Activated naive CD4-positive, alpha-beta T cell treated with anti-CD3 and anti-CD28 coated beads, Interleukin-2, amount 10 ng/mL, durations not matched to agents 7 days and 5 days (primary cell): ENCODE measurements at regions not wholly inside any gene's neighbourhood (a gene's known extent, or its start where the extent isn't known, plus 50 kb on each side); places are given as distances from the start of the nearest gene placed in this dataset.
"Not testable (repeated sequence)": the region's sequence is repeated elsewhere in the genome, so short reads cannot be mapped to it uniquely, and the experiment has no call there.

Experiments
- CTCF ChIA-PET: fragments of 350-600 bp; sonication (Branson Sonifier 250); formaldehyde crosslinking; loops from one replicate; lab custom pipeline; 2021; ENCODE audit warnings: antibody characterized with exemption; lab: Charles Lee
- DNase-seq: peaks from one replicate; pipeline ENCODE4 v3.0.0-alpha.2; 2020
- H3K27ac Mint-ChIP-seq: one replicate; pipeline ENCODE4 v1.8.0; 2021; ENCODE audit warnings: mild to moderate bottlenecking, moderate library complexity, mixed read lengths
- H3K27me3 Mint-ChIP-seq: one replicate; pipeline ENCODE4 v1.8.0; 2021; ENCODE audit warnings: mild to moderate bottlenecking, mixed read lengths
- H3K36me3 Mint-ChIP-seq: one replicate; pipeline ENCODE4 v1.8.0; 2021; ENCODE audit warnings: mixed read lengths
- H3K4me1 Mint-ChIP-seq: one replicate; pipeline ENCODE4 v1.8.0; 2021; ENCODE audit warnings: mixed read lengths
- H3K4me3 Mint-ChIP-seq: one replicate; pipeline ENCODE4 v1.8.0; 2021; ENCODE audit warnings: mild to moderate bottlenecking, moderate library complexity, mixed read lengths
- H3K9me3 Mint-ChIP-seq: one replicate; pipeline ENCODE4 v1.8.0; 2021; ENCODE audit warnings: mixed read lengths

GRCh38 chr2:48205137-48205798 is 109.2 kb upstream of the FOXN2 start:
- no peaks in the 10 kb centered on the region for H3K27me3 Mint-ChIP-seq
- no peaks in the 10 kb centered on the region for H3K36me3 Mint-ChIP-seq
- H3K27ac Mint-ChIP-seq, result no peak overlapping the region
- H3K4me3 Mint-ChIP-seq, result no peak overlapping the region
- peaks cover 6% of the 10 kb centered on the region for H3K4me1 Mint-ChIP-seq
- CTCF ChIA-PET, result no interaction called here
- no peak for DNase-seq
- H3K9me3 Mint-ChIP-seq, result no peaks in the 10 kb centered on the region

GRCh38 chr2:48206056-48206656 is 108.3 kb upstream of the FOXN2 start:
- H3K27ac Mint-ChIP-seq, H3K4me3 Mint-ChIP-seq, H3K4me1 Mint-ChIP-seq, DNase-seq, H3K36me3 Mint-ChIP-seq, H3K9me3 Mint-ChIP-seq, H3K27me3 Mint-ChIP-seq: not testable (repeated sequence)
- CTCF ChIA-PET, result interaction anchor here (1.0 kb wide), 1 partner anchor 11 kb away, joined by 4 read pairs; no protein-coding TSS in a partner anchor

DNA sequence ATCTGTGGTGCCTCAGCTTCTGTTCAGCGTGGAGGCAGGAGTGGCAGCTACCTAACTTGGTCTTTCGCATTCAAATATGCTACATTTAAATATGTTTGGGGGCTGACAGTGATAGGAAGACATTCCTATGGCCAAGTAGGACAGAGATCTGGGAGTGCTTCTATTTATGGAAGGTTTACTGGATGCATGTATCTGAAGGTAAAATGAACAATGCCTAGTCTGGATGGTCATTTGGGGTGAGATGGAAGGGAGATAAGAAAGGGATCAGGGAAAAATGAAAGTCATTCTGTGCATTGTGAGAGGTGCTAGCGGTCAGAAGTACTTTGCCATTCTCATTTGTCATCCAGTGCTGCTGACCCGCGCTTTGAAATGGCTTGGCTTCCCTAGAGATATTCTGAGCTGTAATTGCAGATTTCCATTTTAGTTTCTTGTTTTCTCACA is 107.3 kb upstream of the FOXN2 start:
- CTCF ChIA-PET, result interaction anchor here (1.0 kb wide), 1 partner anchor 10 kb away, joined by 4 read pairs; no protein-coding TSS in a partner anchor
- Mint-ChIP-seq H3K4me1 (peaks cover 6% of the 10 kb centered on the region), H3K27ac (no peak overlapping the region)

GRCh38 chr2:48207851-48208250 is 106.6 kb upstream of the FOXN2 start:
- DNase-seq, result no peak
- peaks cover 6% of the 10 kb centered on the region for H3K4me1 Mint-ChIP-seq
- H3K27me3 Mint-ChIP-seq, result no peaks in the 10 kb centered on the region
- CTCF ChIA-PET, result no interaction called here
- no peaks in the 10 kb centered on the region for H3K36me3 Mint-ChIP-seq
- no peak overlapping the region for H3K4me3 Mint-ChIP-seq
- H3K27ac Mint-ChIP-seq, result no peak overlapping the region
- H3K9me3 Mint-ChIP-seq, result no peaks in the 10 kb centered on the region

More for the DNA sequence above, 107.3 kb upstream of the FOXN2 start:
- no peak overlapping the region for H3K4me3 Mint-ChIP-seq
- DNase-seq, result no peak
- no peaks in the 10 kb centered on the region for H3K36me3 Mint-ChIP-seq
- H3K9me3 Mint-ChIP-seq, result no peaks in the 10 kb centered on the region
- no peaks in the 10 kb centered on the region for H3K27me3 Mint-ChIP-seq

GRCh38 chr2:48209214-48209885 is 105.1 kb upstream of the FOXN2 start:
- no peak for DNase-seq
- Mint-ChIP-seq H3K4me1 (peaks cover 6% of the 10 kb centered on the region), H3K9me3 (no peaks in the 10 kb centered on the region), H3K36me3 (no peaks in the 10 kb centered on the region), H3K27ac (no peak overlapping the region), H3K27me3 (no peaks in the 10 kb centered on the region), H3K4me3 (no peak overlapping the region)
- CTCF ChIA-PET, result no interaction called here

GRCh38 chr2:48210189-48210588 is 104.3 kb upstream of the FOXN2 start:
- CTCF ChIA-PET, result no interaction called here
- no peak overlapping the region for H3K4me3 Mint-ChIP-seq
- H3K36me3 Mint-ChIP-seq, result no peaks in the 10 kb centered on the region
- no peak overlapping the region for H3K27ac Mint-ChIP-seq
- no peaks in the 10 kb centered on the region for H3K9me3 Mint-ChIP-seq
- no peaks in the 10 kb centered on the region for H3K27me3 Mint-ChIP-seq
- no peak for DNase-seq
- H3K4me1 Mint-ChIP-seq, result peaks cover 6% of the 10 kb centered on the region

GRCh38 chr2:48213646-48214045 is 100.8 kb upstream of the FOXN2 start:
- Mint-ChIP-seq H3K27me3 (peaks cover 8% of the 10 kb centered on the region), H3K9me3 (no peaks in the 10 kb centered on the region), H3K36me3 (no peaks in the 10 kb centered on the region), H3K4me3 (no peak overlapping the region), H3K4me1 (peaks cover 6% of the 10 kb centered on the region), H3K27ac (no peak overlapping the region)
- CTCF ChIA-PET, result no interaction called here
- DNase-seq, result no peak

GRCh38 chr2:48218169-48218568 is 96.3 kb upstream of the FOXN2 start:
- CTCF ChIA-PET, result interaction anchor here (1.7 kb wide), 1 partner anchor 11 kb away, joined by 4 read pairs; no protein-coding TSS in a partner anchor

DNA sequence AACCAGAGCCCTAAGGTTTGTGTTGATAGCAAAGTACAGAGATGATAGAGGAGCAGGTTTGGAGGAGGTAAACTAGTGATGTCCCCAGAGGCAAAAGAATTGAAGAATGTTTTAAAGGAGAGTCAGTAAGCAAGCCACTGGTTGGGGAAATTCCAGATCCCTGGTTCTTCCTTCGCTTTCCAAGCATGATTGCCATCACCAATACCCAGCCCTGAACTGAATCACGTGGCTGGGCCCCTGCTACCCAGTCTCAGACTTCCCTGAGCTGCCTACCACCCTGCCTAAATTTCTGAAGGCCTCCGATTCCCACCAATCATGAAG is 95.3 kb upstream of the FOXN2 start:
- Mint-ChIP-seq H3K9me3 (no peaks in the 10 kb centered on the region), H3K4me3 (no peak overlapping the region), H3K4me1 (peaks cover 8% of the 10 kb centered on the region), H3K27ac (no peak overlapping the region), H3K36me3 (no peaks in the 10 kb centered on the region), H3K27me3 (peaks cover 8% of the 10 kb centered on the region)
- DNase-seq, result no peak
- CTCF ChIA-PET, result no interaction called here

More at GRCh38 chr2:48218169-48218568, 96.3 kb upstream of the FOXN2 start:
- Mint-ChIP-seq H3K36me3 (no peaks in the 10 kb centered on the region), H3K27me3 (peaks cover 8% of the 10 kb centered on the region), H3K4me3 (no peak overlapping the region), H3K4me1 (peaks cover 8% of the 10 kb centered on the region), H3K27ac (no peak overlapping the region), H3K9me3 (no peaks in the 10 kb centered on the region)
- DNase-seq, result no peak

GRCh38 chr2:48219555-48220436 is 94.7 kb upstream of the FOXN2 start:
- CTCF ChIA-PET, result no interaction called here
- Mint-ChIP-seq H3K9me3 (no peaks in the 10 kb centered on the region), H3K27ac (no peak overlapping the region)

GRCh38 chr2:48220501-48220900 is 94.0 kb upstream of the FOXN2 start:
- no peaks in the 10 kb centered on the region for H3K36me3 Mint-ChIP-seq
- CTCF ChIA-PET, result no interaction called here
- DNase-seq, result no peak
- peaks cover 8% of the 10 kb centered on the region for H3K4me1 Mint-ChIP-seq
- H3K9me3 Mint-ChIP-seq, result no peaks in the 10 kb centered on the region
- no peak overlapping the region for H3K27ac Mint-ChIP-seq
- no peak overlapping the region for H3K4me3 Mint-ChIP-seq
- peaks cover 8% of the 10 kb centered on the region for H3K27me3 Mint-ChIP-seq

More at GRCh38 chr2:48219555-48220436, 94.7 kb upstream of the FOXN2 start:
- Mint-ChIP-seq H3K4me3 (no peak overlapping the region), H3K36me3 (no peaks in the 10 kb centered on the region), H3K27me3 (peaks cover 8% of the 10 kb centered on the region), H3K4me1 (peaks cover 8% of the 10 kb centered on the region)
- DNase-seq, result no peak

DNA sequence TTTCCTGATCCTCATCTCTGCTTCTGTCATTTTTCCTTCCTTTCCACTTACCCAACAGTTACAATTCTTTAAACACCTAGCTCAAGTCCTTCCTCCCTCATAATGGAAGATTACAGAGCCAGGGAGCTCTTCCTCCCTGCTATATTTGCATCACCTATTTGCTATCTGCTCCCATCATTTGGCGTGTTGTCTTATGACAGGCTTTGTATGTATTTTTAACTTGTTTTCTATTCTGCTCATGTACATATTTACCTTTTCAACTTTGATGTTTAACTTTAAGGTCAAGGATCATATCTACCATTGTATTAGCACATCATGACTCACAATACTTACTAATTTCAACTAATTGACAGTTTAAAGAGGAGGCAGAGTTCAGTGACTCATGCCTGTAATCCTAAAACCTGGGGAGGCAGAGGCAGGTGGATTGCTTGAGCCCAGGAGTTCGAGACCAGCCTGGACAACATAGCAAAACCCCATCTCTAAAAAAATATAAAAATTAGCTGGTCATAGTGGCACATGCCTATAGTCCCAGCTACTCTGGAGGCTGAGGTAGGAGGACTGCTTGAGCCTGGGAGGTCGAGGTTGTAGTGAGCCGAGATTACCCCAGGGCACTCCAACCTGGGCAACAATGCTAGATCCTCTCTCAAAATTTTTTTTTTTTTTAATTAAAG is 92.5 kb upstream of the FOXN2 start:
- Mint-ChIP-seq H3K9me3 (no peaks in the 10 kb centered on the region), H3K27ac (no peak overlapping the region), H3K4me3 (no peak overlapping the region), H3K27me3 (peaks cover 5% of the 10 kb centered on the region), H3K36me3 (no peaks in the 10 kb centered on the region), H3K4me1 (peaks cover 8% of the 10 kb centered on the region)
- CTCF ChIA-PET, result no interaction called here
- no peak for DNase-seq

- Mint-ChIP-seq H3K9me3 (no peaks in the 10 kb centered on the region), H3K27me3 (peaks cover 4% of the 10 kb centered on the region), H3K36me3 (no peaks in the 10 kb centered on the region), H3K4me3 (no peak overlapping the region), H3K4me1 (peaks cover 1% of the 10 kb centered on the region), H3K27ac (no peak overlapping the region)
- no peak for DNase-seq
- CTCF ChIA-PET, result interaction anchor here (0.6 kb wide), 1 partner anchor 110 kb away, joined by 3 read pairs; no protein-coding TSS in a partner anchor
Observed at GRCh38 chr2:48227617-48228344, 86.7 kb upstream of the FOXN2 start.
